Lower lobe of right lung (tissue), 2 donors: ENCODE measurements at regions not wholly inside any gene's neighbourhood (a gene's known extent, or its start where the extent isn't known, plus 50 kb on each side); places are given as distances from the start of the nearest gene placed in this dataset.
A peak's percentile ranks its signal among the peaks of the same experiment; 100 is the strongest.

Source experiments
- ATAC-seq, 2 donors: fragments of 200-7000 bp; cut with Tn5 transposase; one replicate each; pipeline ENCODE4 v1.9.1; 2020 to 2022; ENCODE audit warnings: mild to moderate bottlenecking in 2 of 2, moderate library complexity in 2 of 2
- DNase-seq: peaks from one replicate; pipeline ENCODE4 v3.0.0-alpha.2; 2020
- H3K27ac ChIP-seq: fragments of 200-600 bp; one replicate; pipeline ENCODE4 v1.8.0; 2022
- H3K27me3 ChIP-seq: fragments of 200-600 bp; one replicate; pipeline ENCODE4 v1.8.0; 2022; ENCODE audit warnings: low read depth
- H3K36me3 ChIP-seq: fragments of 200-600 bp; one replicate; pipeline ENCODE4 v1.8.0; 2022; ENCODE audit warnings: mild to moderate bottlenecking
- H3K4me1 ChIP-seq: fragments of 200-600 bp; one replicate; pipeline ENCODE4 v1.8.0; 2022
- H3K4me3 ChIP-seq: fragments of 200-600 bp; one replicate; pipeline ENCODE4 v1.8.0; 2022; ENCODE audit warnings: mild to moderate bottlenecking
- H3K9me3 ChIP-seq: fragments of 200-600 bp; one replicate; pipeline ENCODE4 v1.8.0; 2022
- intact Hi-C: fragments of 100-400 bp; cut with DNase I; formaldehyde crosslinking; loops from one replicate; pipeline ENCODE4 v1.11.0; 2022
- TF ChIP-seq, protein P1 (sequence below): fragments of 200-600 bp; IDR thresholded peaks from one replicate; pipeline ENCODE4 v1.8.0; 2022; ENCODE audit warnings: antibody characterized with exemption, mild to moderate bottlenecking
- donor health status: DM: no; HTN: yes; CAD: no; lungs with severe emphysema.

DNA sequence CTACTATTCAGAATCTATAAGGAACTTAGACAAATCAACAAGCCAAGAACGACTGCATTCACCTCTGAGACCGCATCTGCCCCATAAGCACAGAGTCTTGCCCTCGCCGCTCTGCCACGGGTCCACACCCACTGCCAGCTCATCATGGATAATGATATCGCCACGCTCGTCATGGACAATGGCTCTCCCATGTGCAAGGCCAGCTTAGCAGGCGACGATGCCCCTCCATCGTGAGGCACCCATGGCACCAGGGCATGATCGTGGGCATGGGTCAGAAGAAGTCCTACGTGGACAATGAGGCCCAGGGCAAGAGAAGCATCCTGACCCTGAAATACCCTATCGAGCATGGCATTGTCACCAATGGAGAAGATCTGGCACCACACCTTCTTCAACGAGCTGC, 92.1 kb upstream of the FXR1 start:
- no peak overlapping the region for H3K27ac ChIP-seq
- intact Hi-C loops = no loop called here
- H3K36me3 ChIP-seq = no peaks in the 10 kb centered on the region
- no peak for ATAC-seq
- no peak overlapping the region for H3K4me3 ChIP-seq
- TF ChIP-seq, protein P1, sequence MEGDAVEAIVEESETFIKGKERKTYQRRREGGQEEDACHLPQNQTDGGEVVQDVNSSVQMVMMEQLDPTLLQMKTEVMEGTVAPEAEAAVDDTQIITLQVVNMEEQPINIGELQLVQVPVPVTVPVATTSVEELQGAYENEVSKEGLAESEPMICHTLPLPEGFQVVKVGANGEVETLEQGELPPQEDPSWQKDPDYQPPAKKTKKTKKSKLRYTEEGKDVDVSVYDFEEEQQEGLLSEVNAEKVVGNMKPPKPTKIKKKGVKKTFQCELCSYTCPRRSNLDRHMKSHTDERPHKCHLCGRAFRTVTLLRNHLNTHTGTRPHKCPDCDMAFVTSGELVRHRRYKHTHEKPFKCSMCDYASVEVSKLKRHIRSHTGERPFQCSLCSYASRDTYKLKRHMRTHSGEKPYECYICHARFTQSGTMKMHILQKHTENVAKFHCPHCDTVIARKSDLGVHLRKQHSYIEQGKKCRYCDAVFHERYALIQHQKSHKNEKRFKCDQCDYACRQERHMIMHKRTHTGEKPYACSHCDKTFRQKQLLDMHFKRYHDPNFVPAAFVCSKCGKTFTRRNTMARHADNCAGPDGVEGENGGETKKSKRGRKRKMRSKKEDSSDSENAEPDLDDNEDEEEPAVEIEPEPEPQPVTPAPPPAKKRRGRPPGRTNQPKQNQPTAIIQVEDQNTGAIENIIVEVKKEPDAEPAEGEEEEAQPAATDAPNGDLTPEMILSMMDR = no peak
- H3K27me3 ChIP-seq = no peaks in the 10 kb centered on the region
- H3K4me1 ChIP-seq = no peaks in the 10 kb centered on the region
- DNase-seq = no peak
- no peaks in the 10 kb centered on the region for H3K9me3 ChIP-seq

DNA sequence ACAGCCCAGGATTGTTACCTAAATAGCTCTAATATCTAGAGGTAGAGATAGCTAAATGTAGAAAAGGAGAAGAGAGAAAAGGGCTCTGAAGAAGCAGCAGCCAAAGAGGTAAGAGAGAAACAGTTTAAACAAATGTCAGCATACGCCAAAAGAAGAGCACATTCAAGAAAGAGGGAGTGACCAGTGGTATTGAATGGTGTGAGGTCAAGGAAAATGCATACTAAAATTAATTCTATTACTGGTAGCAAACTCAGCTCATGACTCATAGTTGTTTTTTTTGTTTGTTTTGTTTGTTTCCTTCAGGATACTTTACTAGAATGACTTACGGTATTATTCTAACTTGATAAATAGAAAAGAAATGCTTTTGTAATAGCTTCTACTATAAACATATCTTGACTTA, 86.5 kb upstream of the FXR1 start:
- DNase-seq = no peak
- TF ChIP-seq, protein P1 = no peak
- Histone ChIP-seq H3K36me3 (no peaks in the 10 kb centered on the region), H3K4me1 (no peaks in the 10 kb centered on the region), H3K4me3 (no peak overlapping the region), H3K27me3 (no peaks in the 10 kb centered on the region), H3K27ac (no peak overlapping the region), H3K9me3 (no peaks in the 10 kb centered on the region)
- intact Hi-C loops = no loop called here
- no peak for ATAC-seq

DNA sequence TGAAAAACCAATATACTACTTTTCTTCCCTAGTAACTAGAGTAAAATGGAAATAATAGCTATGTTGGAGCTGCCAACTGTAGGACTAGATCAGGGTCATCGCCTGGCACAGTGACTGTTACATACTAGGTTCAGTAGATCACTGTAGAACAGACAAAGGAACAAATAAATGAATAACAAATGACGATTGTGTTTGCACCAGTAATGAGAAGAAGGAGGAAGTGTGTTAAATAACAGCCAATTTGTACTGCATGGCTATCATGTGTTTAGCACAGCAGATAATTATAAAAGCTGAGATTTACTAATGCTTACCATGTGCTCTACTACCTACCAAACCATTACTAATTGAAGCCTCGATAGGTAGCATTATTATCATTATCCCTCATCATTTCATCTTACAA, 85.3 kb upstream of the FXR1 start:
- H3K27ac ChIP-seq = no peak overlapping the region
- no peaks in the 10 kb centered on the region for H3K4me1 ChIP-seq
- ATAC-seq (no peak), DNase-seq (no peak)
- no peaks in the 10 kb centered on the region for H3K27me3 ChIP-seq
- no peaks in the 10 kb centered on the region for H3K36me3 ChIP-seq
- intact Hi-C loops = no loop called here
- TF ChIP-seq, protein P1 = no peak
- no peak overlapping the region for H3K4me3 ChIP-seq
- no peaks in the 10 kb centered on the region for H3K9me3 ChIP-seq

DNA sequence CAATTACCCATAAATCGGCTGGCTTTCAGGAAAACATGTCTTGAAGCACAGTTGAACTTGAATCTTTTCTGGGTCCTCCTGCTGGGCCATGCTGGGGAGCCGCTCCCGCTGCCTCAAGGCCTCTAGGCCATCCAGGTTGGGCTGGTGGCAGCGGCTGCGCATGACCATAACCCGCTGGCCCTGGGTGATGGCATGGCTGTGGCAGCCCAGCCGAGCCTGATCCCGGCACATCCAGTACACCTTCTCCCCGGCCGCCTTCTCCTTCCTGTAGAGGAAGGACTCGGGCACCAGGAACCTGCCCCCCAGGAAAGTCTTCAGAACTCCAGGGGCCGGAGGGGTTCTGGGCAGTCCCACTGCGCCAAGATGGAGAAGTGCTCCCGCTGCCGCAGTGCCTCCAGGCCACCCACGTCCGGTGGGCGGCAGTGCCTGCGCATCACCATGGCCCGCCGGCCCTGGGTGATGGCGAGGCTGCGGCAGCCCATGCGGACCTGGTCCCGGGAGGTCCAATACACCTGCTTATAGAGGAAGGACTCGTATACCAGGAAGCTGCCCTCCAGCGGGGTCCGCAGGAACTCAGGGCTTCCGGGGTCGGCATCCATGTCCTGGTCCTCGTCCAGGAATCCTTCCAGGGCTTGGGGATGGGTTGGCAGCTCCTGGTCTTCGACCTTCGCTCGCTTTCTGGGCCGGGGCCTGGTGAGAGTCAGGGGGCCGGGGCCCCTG, 84.3 kb upstream of the FXR1 start:
- no peaks in the 10 kb centered on the region for H3K27me3 ChIP-seq
- no peak for DNase-seq
- H3K4me3 ChIP-seq = no peak overlapping the region
- intact Hi-C loops = no loop called here
- no peaks in the 10 kb centered on the region for H3K9me3 ChIP-seq
- ATAC-seq = peak; percentile 14 to 25
- H3K36me3 ChIP-seq = no peaks in the 10 kb centered on the region
- TF ChIP-seq, protein P1 = no peak
- no peaks in the 10 kb centered on the region for H3K4me1 ChIP-seq
- H3K27ac ChIP-seq = no peak overlapping the region

DNA sequence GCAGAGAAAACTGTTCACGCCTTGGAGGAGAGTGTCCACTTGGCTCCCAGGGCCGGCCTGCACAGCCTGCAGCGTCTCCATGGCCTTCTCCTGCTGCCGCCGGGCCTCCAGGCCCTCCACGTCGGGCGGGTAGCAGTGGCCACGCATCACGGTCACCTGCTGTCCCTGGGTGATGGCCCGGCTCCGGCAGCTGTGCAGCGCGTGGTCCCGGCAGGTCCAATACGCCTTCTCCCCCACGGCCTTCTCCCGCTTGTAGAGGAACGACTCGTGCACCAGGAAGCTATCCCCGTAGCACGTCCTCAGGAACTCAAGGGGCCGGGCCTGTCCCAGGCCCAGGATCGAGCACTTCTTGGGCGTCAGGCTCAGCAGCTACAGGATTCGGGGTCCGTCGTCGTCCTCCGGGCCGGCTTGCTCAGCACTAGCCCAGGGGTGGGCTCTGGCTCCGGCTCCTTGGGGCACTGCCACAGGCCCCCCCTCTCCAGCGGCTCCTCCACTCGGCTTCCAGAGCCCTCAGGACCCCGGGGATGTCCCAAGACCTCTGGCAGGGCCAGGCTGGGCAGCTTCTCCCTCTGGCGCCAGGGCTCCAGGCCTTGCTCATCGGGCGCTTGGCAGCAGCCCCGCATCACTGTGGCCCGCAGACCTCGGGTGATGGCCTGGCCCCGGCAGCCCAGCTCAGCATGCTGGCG, 83.6 kb upstream of the FXR1 start:
- Histone ChIP-seq H3K27ac (no peak overlapping the region), H3K27me3 (no peaks in the 10 kb centered on the region), H3K9me3 (no peaks in the 10 kb centered on the region), H3K4me1 (no peaks in the 10 kb centered on the region), H3K36me3 (no peaks in the 10 kb centered on the region), H3K4me3 (no peak overlapping the region)
- ATAC-seq (peak; percentile 16 to 41), DNase-seq (no peak)
- TF ChIP-seq, protein P1 = no peak
- intact Hi-C loops = no loop called here
